ENCODE measurements at regions not wholly inside any gene's neighbourhood (a gene's known extent, or its start where the extent isn't known, plus 50 kb on each side); places are given as distances from the start of the nearest gene placed in this dataset.

DNA sequence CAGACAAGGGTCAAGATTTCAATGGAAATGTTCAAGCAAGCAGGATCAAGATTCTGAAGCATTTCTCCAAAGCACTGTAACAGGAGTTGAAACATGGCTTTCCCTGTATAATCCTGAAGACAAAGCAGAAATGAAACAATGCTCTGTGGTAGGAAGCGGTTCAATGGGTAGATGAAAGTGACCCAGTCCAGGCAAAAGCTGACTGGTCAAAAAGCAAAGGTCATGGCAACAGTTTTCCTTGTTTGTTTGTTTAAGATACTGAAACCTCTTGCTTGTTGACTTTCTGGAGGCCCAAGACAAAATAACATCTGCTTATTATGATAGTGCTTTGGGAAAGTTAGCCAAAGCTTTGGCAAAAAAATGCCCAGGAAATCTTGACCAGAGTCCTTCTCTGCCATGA, 1343.9 kb upstream of the PCDH9 start:
- TF ChIP-seq, protein P1, sequence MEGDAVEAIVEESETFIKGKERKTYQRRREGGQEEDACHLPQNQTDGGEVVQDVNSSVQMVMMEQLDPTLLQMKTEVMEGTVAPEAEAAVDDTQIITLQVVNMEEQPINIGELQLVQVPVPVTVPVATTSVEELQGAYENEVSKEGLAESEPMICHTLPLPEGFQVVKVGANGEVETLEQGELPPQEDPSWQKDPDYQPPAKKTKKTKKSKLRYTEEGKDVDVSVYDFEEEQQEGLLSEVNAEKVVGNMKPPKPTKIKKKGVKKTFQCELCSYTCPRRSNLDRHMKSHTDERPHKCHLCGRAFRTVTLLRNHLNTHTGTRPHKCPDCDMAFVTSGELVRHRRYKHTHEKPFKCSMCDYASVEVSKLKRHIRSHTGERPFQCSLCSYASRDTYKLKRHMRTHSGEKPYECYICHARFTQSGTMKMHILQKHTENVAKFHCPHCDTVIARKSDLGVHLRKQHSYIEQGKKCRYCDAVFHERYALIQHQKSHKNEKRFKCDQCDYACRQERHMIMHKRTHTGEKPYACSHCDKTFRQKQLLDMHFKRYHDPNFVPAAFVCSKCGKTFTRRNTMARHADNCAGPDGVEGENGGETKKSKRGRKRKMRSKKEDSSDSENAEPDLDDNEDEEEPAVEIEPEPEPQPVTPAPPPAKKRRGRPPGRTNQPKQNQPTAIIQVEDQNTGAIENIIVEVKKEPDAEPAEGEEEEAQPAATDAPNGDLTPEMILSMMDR (IDR thresholded peaks at IDR 0.05), result no peak
- TF ChIP-seq POLR2AphosphoS5 (IDR thresholded peaks at IDR 0.05), result no peak

Data from upper lobe of left lung (tissue), 4 donors.